GM18867 (cell line): ENCODE measurements at regions not wholly inside any gene's neighbourhood (a gene's known extent, or its start where the extent isn't known, plus 50 kb on each side); places are given as distances from the start of the nearest gene placed in this dataset.
"Not testable (repeated sequence)": the region's sequence is repeated elsewhere in the genome, so short reads cannot be mapped to it uniquely, and the experiment has no call there.

Source experiments
- ATAC-seq: cut with Tn5 transposase; IDR thresholded peaks from one replicate; pipeline ENCODE4 v1.9.1; 2021; ENCODE audit warnings: mild to moderate bottlenecking, moderate library complexity; ENCODE audit not compliant: unreplicated experiment

GRCh38 chr5:92748072-92748676, 832.8 kb downstream of the NR2F1-AS1 start:
- ATAC-seq: no peak

GRCh38 chr5:92741906-92742305, 839.1 kb downstream of the NR2F1-AS1 start:
- ATAC-seq: no peak

- ATAC-seq: no peak
Observed at GRCh38 chr5:92734211-92734940, 846.6 kb downstream of the NR2F1-AS1 start.

GRCh38 chr5:92730486-92730885, 850.5 kb downstream of the NR2F1-AS1 start:
- no peak for ATAC-seq

GRCh38 chr5:92729088-92729487, 851.9 kb downstream of the NR2F1-AS1 start:
- no peak for ATAC-seq

GRCh38 chr5:92715946-92716520, 865.0 kb downstream of the NR2F1-AS1 start:
- ATAC-seq: no peak

- no peak for ATAC-seq
Observed at GRCh38 chr5:92713826-92714225, 867.2 kb downstream of the NR2F1-AS1 start.

- ATAC-seq: no peak
Observed at GRCh38 chr5:92713335-92713743, 867.7 kb downstream of the NR2F1-AS1 start.

GRCh38 chr5:92711956-92712355, 869.1 kb downstream of the NR2F1-AS1 start:
- ATAC-seq: no peak

GRCh38 chr5:92704590-92704989, 876.4 kb downstream of the NR2F1-AS1 start:
- ATAC-seq: no peak

- ATAC-seq: no peak
Observed at GRCh38 chr5:92703976-92704375, 877.0 kb downstream of the NR2F1-AS1 start.

GRCh38 chr5:92695123-92696003, 885.7 kb downstream of the NR2F1-AS1 start:
- no peak for ATAC-seq

- ATAC-seq: no peak
Observed at GRCh38 chr5:92694067-92694466, 887.0 kb downstream of the NR2F1-AS1 start.

GRCh38 chr5:92691955-92692354, 889.1 kb downstream of the NR2F1-AS1 start:
- ATAC-seq: not testable (repeated sequence)

- ATAC-seq: no peak
Observed at GRCh38 chr5:92687821-92688722, 892.9 kb downstream of the NR2F1-AS1 start.

- no peak for ATAC-seq
Observed at GRCh38 chr5:92678640-92679039, 902.4 kb downstream of the NR2F1-AS1 start.

GRCh38 chr5:92676215-92677165, 904.5 kb downstream of the NR2F1-AS1 start:
- no peak for ATAC-seq

- no peak for ATAC-seq
Observed at GRCh38 chr5:92674321-92674720, 906.7 kb downstream of the NR2F1-AS1 start.

GRCh38 chr5:92665506-92665905, 915.5 kb downstream of the NR2F1-AS1 start:
- ATAC-seq: no peak
